ENCODE measurements at regions not wholly inside any gene's neighbourhood (a gene's known extent, or its start where the extent isn't known, plus 50 kb on each side); places are given as distances from the start of the nearest gene placed in this dataset.

GRCh38 chr13:105336706-105337576 lies 1198.5 kb downstream of the EFNB2 start:
- DNase-seq, result no peak

GRCh38 chr13:105334211-105334610 lies 1201.3 kb downstream of the EFNB2 start:
- DNase-seq, result no peak

GRCh38 chr13:105333416-105333815 lies 1202.0 kb downstream of the EFNB2 start:
- DNase-seq, result no peak

- no peak for DNase-seq
Observed at GRCh38 chr13:105329359-105329758, 1206.1 kb downstream of the EFNB2 start.

- DNase-seq, result no peak
Observed at GRCh38 chr13:105328212-105328611, 1207.2 kb downstream of the EFNB2 start.

- DNase-seq, result no peak
Observed at GRCh38 chr13:105327581-105328126, 1207.8 kb downstream of the EFNB2 start.

GRCh38 chr13:105319875-105320274 lies 1215.6 kb downstream of the EFNB2 start:
- no peak for DNase-seq

- no peak for DNase-seq
Observed at GRCh38 chr13:105316731-105317130, 1218.7 kb downstream of the EFNB2 start.

- no peak for DNase-seq
Observed at GRCh38 chr13:105312906-105313305, 1222.6 kb downstream of the EFNB2 start.

GRCh38 chr13:105311094-105311493 lies 1224.4 kb downstream of the EFNB2 start:
- DNase-seq, result no peak

- DNase-seq, result no peak
Observed at GRCh38 chr13:105307776-105308175, 1227.7 kb downstream of the EFNB2 start.

GRCh38 chr13:105297839-105298238 lies 1237.6 kb downstream of the EFNB2 start:
- DNase-seq, result no peak

- no peak for DNase-seq
Observed at GRCh38 chr13:105291987-105292386, 1243.5 kb downstream of the EFNB2 start.

- DNase-seq, result no peak
Observed at GRCh38 chr13:105290596-105290995, 1244.9 kb downstream of the EFNB2 start.

- DNase-seq, result no peak
Observed at GRCh38 chr13:105285526-105285925, 1249.9 kb downstream of the EFNB2 start.

GRCh38 chr13:105282406-105283285 lies 1252.8 kb downstream of the EFNB2 start:
- no peak for DNase-seq

GRCh38 chr13:105278943-105279381 lies 1256.5 kb downstream of the EFNB2 start:
- DNase-seq, result no peak

- no peak for DNase-seq
Observed at GRCh38 chr13:105276571-105276970, 1258.9 kb downstream of the EFNB2 start.

GRCh38 chr13:105273665-105274222 lies 1261.7 kb downstream of the EFNB2 start:
- DNase-seq, result no peak

GRCh38 chr13:105272660-105273631 lies 1262.5 kb downstream of the EFNB2 start:
- no peak for DNase-seq

GRCh38 chr13:105266615-105267014 lies 1268.8 kb downstream of the EFNB2 start:
- DNase-seq, result no peak

- no peak for DNase-seq
Observed at GRCh38 chr13:105262579-105262978, 1272.9 kb downstream of the EFNB2 start.
